Stomach (tissue), 8 donors: ENCODE measurements at regions not wholly inside any gene's neighbourhood (a gene's known extent, or its start where the extent isn't known, plus 50 kb on each side); places are given as distances from the start of the nearest gene placed in this dataset.

Experiments
- DNase-seq, 2 donors: peaks; one replicate each; pipeline versions ENCODE4 v3.0.0 to v3.0.0-alpha.2; 2013 to 2019
- H3K27ac ChIP-seq, 5 donors: fragments of 200-600 bp in 4 of 5; sonication (generic) in 4 of 5; one replicate each; pipeline ENCODE4 v1.5.1; 2013 to 2019; ENCODE audit warnings: mild to moderate bottlenecking in 1 of 5, moderate library complexity in 1 of 5
- H3K27me3 ChIP-seq, 3 donors: fragments of 200-600 bp; sonication (generic); one replicate each; pipeline ENCODE4 v1.5.1; 2017 to 2019; ENCODE audit warnings: mixed run types in 1 of 3
- H3K36me3 ChIP-seq, 4 donors: fragments of 200-600 bp; sonication (generic); 1 replicate in 3 of 4; 2 replicates in 1 of 4; pipeline ENCODE4 v1.5.1; 2016 to 2019
- H3K4me1 ChIP-seq, 4 donors: fragments of 200-600 bp; sonication (generic); one replicate each; pipeline ENCODE4 v1.5.1; 2016 to 2019
- H3K4me3 ChIP-seq, 4 donors: fragments of 200-600 bp; sonication (generic) in 3 of 4; one replicate each; pipeline ENCODE4 v1.5.1; 2016 to 2019; ENCODE audit warnings: mild to moderate bottlenecking in 1 of 4
- H3K9me3 ChIP-seq, 4 donors: fragments of 200-600 bp; sonication (generic); one replicate each; pipeline ENCODE4 v1.5.1; 2016 to 2019
- CTCF ChIP-seq, 7 experiments: fragments of 450-650 bp in 4 of 7; fragments of 200-600 bp in 3 of 7; sonication (generic) in 3 of 7; IDR thresholded peaks; one replicate each; pipeline ENCODE4 v1.5.1; 2016 to 2019; ENCODE audit warnings: antibody characterized with exemption in 7 of 7, control low read depth in 2 of 7, mild to moderate bottlenecking in 1 of 7
- EP300 ChIP-seq: sonication (generic); formaldehyde crosslinking; IDR thresholded peaks from one replicate; pipeline ENCODE4 v1.6.1; 2017; ENCODE audit warnings: antibody characterized with exemption
- POLR2A ChIP-seq, 4 donors: fragments of 450-650 bp; IDR thresholded peaks; one replicate each; pipeline ENCODE4 v1.6.1; 2016; ENCODE audit warnings: antibody characterized with exemption in 4 of 4, control low read depth in 2 of 4, mild to moderate bottlenecking in 1 of 4, moderate library complexity in 1 of 4
- POLR2AphosphoS5 ChIP-seq, 3 donors: sonication (generic); formaldehyde crosslinking; IDR thresholded peaks; one replicate each; pipeline ENCODE4 v1.6.1; 2016; ENCODE audit warnings: antibody characterized with exemption in 3 of 3
- WGBS, 5 donors: extraction: QIAGEN DNeasy Blood & Tissue Kit in 3 of 5; methylation state at CpG; one replicate each; pipeline versions ENCODE4 v1.1.5 to v1.1.7; 2013 to 2018; 5-methylcytosine and 5-hydroxymethylcytosine counted together
- intact Hi-C: fragments of 100-400 bp; cut with DNase I; formaldehyde crosslinking; loops from one replicate; pipeline ENCODE4 v1.15.1; 2023; ENCODE audit warnings: low total_unique reads
- donor health status: healthy with polysubstance abuse.
- donor health status: Bipolar disorder and iron deficiency.
- donor health status: healthy.

- DNase-seq, result no peak
- Histone ChIP-seq H3K4me3 (no peak overlapping the region), H3K4me1 (no peaks in the 10 kb centered on the region), H3K36me3 (no peaks in the 10 kb centered on the region), H3K27ac (no peak overlapping the region), H3K27me3 (no peaks in the 10 kb centered on the region), H3K9me3 (no peaks in the 10 kb centered on the region)
- 68 to 91% (median 84%) methylated on average over 1 of the region's 1 CpG for WGBS, 5 donors
- intact Hi-C loops, result no loop called here
- TF ChIP-seq EP300 (no peak), POLR2A (IDR thresholded peaks at IDR 0.05) (no peak), CTCF (IDR thresholded peaks at IDR 0.05) (no peak), POLR2AphosphoS5 (IDR thresholded peaks at IDR 0.05) (no peak)
These were observed 365.3 kb upstream of the ADGRL4 start for GRCh38 chr1:79371802-79372201.

- Histone ChIP-seq H3K27me3 (no peaks in the 10 kb centered on the region), H3K27ac (no peak overlapping the region), H3K36me3 (no peaks in the 10 kb centered on the region), H3K4me1 (no peaks in the 10 kb centered on the region), H3K9me3 (no peaks in the 10 kb centered on the region), H3K4me3 (no peak overlapping the region)
- TF ChIP-seq POLR2A (IDR thresholded peaks at IDR 0.05), result no peak
- no peak for TF ChIP-seq EP300
- no peak for TF ChIP-seq POLR2AphosphoS5 (IDR thresholded peaks at IDR 0.05)
- TF ChIP-seq CTCF (IDR thresholded peaks at IDR 0.05), result no peak
- DNase-seq, result no peak
- 76 to 85% (median 81%) methylated on average over 3 of the region's 3 CpGs for WGBS, 5 donors
- intact Hi-C loops, result no loop called here
These were observed 362.6 kb upstream of the ADGRL4 start for GRCh38 chr1:79369091-79369490.

GRCh38 chr1:79364896-79365295, 358.4 kb upstream of the ADGRL4 start:
- Histone ChIP-seq H3K27ac (no peak overlapping the region), H3K9me3 (no peaks in the 10 kb centered on the region), H3K36me3 (no peaks in the 10 kb centered on the region), H3K4me3 (no peak overlapping the region), H3K27me3 (no peaks in the 10 kb centered on the region), H3K4me1 (no peaks in the 10 kb centered on the region)
- no peak for DNase-seq
- 73 to 93% (median 81%) methylated on average over 1 of the region's 1 CpG for WGBS, 5 donors
- TF ChIP-seq POLR2AphosphoS5 (IDR thresholded peaks at IDR 0.05) (no peak), CTCF (IDR thresholded peaks at IDR 0.05) (no peak), POLR2A (IDR thresholded peaks at IDR 0.05) (no peak), EP300 (no peak)
- intact Hi-C loops, result no loop called here

- intact Hi-C loops, result no loop called here
- TF ChIP-seq CTCF (IDR thresholded peaks at IDR 0.05), result no peak
- no peak for TF ChIP-seq POLR2A (IDR thresholded peaks at IDR 0.05)
- TF ChIP-seq EP300, result no peak
- no peak for TF ChIP-seq POLR2AphosphoS5 (IDR thresholded peaks at IDR 0.05)
- Histone ChIP-seq H3K36me3 (no peaks in the 10 kb centered on the region), H3K4me3 (no peak overlapping the region), H3K27ac (no peak overlapping the region), H3K4me1 (no peaks in the 10 kb centered on the region), H3K27me3 (no peaks in the 10 kb centered on the region), H3K9me3 (no peaks in the 10 kb centered on the region)
- no peak for DNase-seq
These were observed 356.9 kb upstream of the ADGRL4 start for GRCh38 chr1:79363430-79363829.
